Activated CD8-positive, alpha-beta memory T cell treated with anti-CD3 and anti-CD28 coated beads for 4 hours (primary cell): ENCODE measurements at regions not wholly inside any gene's neighbourhood (a gene's known extent, or its start where the extent isn't known, plus 50 kb on each side); places are given as distances from the start of the nearest gene placed in this dataset.

ENCODE experiments used
- DNase-seq, 2 donors: peaks; one replicate each; pipeline ENCODE4 v3.0.0-alpha.2; 2020; ENCODE audit warnings: low read depth in 2 of 2

GRCh38 chr2:9681427-9681817 lies 50.6 kb upstream of the YWHAQ start:
- DNase-seq: no peak

- no peak for DNase-seq
These were observed 54.8 kb upstream of the YWHAQ start for GRCh38 chr2:9685637-9686036.

GRCh38 chr2:9686061-9686460 lies 55.3 kb upstream of the YWHAQ start:
- no peak for DNase-seq

- DNase-seq: no peak
These were observed 59.5 kb upstream of the YWHAQ start for GRCh38 chr2:9690252-9690651.

GRCh38 chr2:9690716-9691498 lies 60.1 kb upstream of the YWHAQ start:
- no peak for DNase-seq

GRCh38 chr2:9692456-9693195 lies 61.8 kb upstream of the YWHAQ start:
- DNase-seq: no peak

- no peak for DNase-seq
These were observed 62.3 kb upstream of the YWHAQ start for GRCh38 chr2:9693196-9693491.

GRCh38 chr2:9693646-9694045 lies 62.8 kb upstream of the YWHAQ start:
- DNase-seq: no peak

- DNase-seq: no peak
These were observed 64.0 kb upstream of the YWHAQ start for GRCh38 chr2:9694661-9695234.

GRCh38 chr2:9695941-9696340 lies 65.1 kb upstream of the YWHAQ start:
- no peak for DNase-seq

- no peak for DNase-seq
These were observed 65.9 kb upstream of the YWHAQ start for GRCh38 chr2:9696731-9697130.

GRCh38 chr2:9697909-9698308 lies 67.1 kb upstream of the YWHAQ start:
- no peak for DNase-seq

GRCh38 chr2:9699139-9700108 lies 68.6 kb upstream of the YWHAQ start:
- DNase-seq: no peak

- DNase-seq: no peak
These were observed 69.3 kb upstream of the YWHAQ start for GRCh38 chr2:9700109-9700495.

GRCh38 chr2:9702604-9703084 lies 71.8 kb upstream of the YWHAQ start:
- DNase-seq: no peak

- DNase-seq: peak; percentile 72 to 79
These were observed 72.4 kb upstream of the YWHAQ start for GRCh38 chr2:9703085-9703678.

- no peak for DNase-seq
These were observed 73.0 kb upstream of the YWHAQ start for GRCh38 chr2:9703701-9704221.

GRCh38 chr2:9704600-9704999 lies 73.8 kb upstream of the YWHAQ start:
- DNase-seq: no peak

GRCh38 chr2:9705196-9705595 lies 74.4 kb upstream of the YWHAQ start:
- no peak for DNase-seq

- no peak for DNase-seq
These were observed 76.2 kb upstream of the YWHAQ start for GRCh38 chr2:9707008-9707407.

- DNase-seq: no peak
These were observed 76.9 kb upstream of the YWHAQ start for GRCh38 chr2:9707611-9708160.
